ENCODE measurements at regions not wholly inside any gene's neighbourhood (a gene's known extent, or its start where the extent isn't known, plus 50 kb on each side); places are given as distances from the start of the nearest gene placed in this dataset.

DNA sequence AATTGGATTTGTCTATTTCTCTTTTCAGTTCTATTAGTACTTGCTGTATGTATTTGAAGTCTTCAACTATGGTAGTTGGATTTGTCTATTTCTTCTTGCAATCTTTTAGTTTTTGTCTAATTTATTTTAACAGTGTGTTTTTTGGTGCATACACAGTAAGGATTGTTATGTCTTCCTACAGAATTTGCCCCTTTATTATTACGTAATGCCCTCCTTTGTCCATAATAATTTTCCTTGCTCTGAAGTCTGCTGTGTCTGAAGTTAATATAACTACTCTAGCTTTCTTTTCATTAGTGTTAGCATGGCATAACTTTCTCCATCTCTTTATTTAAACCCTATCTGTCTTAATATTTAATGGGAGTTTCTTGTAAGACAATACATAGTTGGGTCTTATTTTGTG lies 105.1 kb upstream of the STT3B start:
- TF ChIP-seq CBX3 (IDR thresholded peaks at IDR 0.05; ENCODE audit: low read depth) = no peak
- TF ChIP-seq, protein P1, sequence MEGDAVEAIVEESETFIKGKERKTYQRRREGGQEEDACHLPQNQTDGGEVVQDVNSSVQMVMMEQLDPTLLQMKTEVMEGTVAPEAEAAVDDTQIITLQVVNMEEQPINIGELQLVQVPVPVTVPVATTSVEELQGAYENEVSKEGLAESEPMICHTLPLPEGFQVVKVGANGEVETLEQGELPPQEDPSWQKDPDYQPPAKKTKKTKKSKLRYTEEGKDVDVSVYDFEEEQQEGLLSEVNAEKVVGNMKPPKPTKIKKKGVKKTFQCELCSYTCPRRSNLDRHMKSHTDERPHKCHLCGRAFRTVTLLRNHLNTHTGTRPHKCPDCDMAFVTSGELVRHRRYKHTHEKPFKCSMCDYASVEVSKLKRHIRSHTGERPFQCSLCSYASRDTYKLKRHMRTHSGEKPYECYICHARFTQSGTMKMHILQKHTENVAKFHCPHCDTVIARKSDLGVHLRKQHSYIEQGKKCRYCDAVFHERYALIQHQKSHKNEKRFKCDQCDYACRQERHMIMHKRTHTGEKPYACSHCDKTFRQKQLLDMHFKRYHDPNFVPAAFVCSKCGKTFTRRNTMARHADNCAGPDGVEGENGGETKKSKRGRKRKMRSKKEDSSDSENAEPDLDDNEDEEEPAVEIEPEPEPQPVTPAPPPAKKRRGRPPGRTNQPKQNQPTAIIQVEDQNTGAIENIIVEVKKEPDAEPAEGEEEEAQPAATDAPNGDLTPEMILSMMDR (IDR thresholded peaks at IDR 0.05 in 2 of 3, conservative IDR thresholded peaks at IDR 0.05 in 1 of 3; ENCODE audit: borderline replicate concordance in 1 of 3, insufficient read depth in 1 of 3, low read depth in 2 of 3, low read length in 2 of 3) = no peak
- TF ChIP-seq ZNF274 (IDR thresholded peaks at IDR 0.05; ENCODE audit: low read depth, low read length) = no peak
- TF ChIP-seq YY1 (IDR thresholded peaks at IDR 0.05; ENCODE audit: extremely low read depth, insufficient replicate concordance, low read depth, low read length) = no peak
- no peak for TF ChIP-seq FOSL1 (IDR thresholded peaks at IDR 0.05; ENCODE audit: low read depth)
- TF ChIP-seq ELF1 (IDR thresholded peaks at IDR 0.05; ENCODE audit: borderline replicate concordance, low read depth) = no peak
- no peak for TF ChIP-seq RAD21 (IDR thresholded peaks at IDR 0.05; ENCODE audit: low read depth)
- no peak for TF ChIP-seq POLR2A (IDR thresholded peaks at IDR 0.05; ENCODE audit: borderline replicate concordance, extremely low read depth, insufficient read depth, insufficient read length)
- no peak for TF ChIP-seq SRF (IDR thresholded peaks at IDR 0.05; ENCODE audit: low read depth)
- TF ChIP-seq, protein P2, sequence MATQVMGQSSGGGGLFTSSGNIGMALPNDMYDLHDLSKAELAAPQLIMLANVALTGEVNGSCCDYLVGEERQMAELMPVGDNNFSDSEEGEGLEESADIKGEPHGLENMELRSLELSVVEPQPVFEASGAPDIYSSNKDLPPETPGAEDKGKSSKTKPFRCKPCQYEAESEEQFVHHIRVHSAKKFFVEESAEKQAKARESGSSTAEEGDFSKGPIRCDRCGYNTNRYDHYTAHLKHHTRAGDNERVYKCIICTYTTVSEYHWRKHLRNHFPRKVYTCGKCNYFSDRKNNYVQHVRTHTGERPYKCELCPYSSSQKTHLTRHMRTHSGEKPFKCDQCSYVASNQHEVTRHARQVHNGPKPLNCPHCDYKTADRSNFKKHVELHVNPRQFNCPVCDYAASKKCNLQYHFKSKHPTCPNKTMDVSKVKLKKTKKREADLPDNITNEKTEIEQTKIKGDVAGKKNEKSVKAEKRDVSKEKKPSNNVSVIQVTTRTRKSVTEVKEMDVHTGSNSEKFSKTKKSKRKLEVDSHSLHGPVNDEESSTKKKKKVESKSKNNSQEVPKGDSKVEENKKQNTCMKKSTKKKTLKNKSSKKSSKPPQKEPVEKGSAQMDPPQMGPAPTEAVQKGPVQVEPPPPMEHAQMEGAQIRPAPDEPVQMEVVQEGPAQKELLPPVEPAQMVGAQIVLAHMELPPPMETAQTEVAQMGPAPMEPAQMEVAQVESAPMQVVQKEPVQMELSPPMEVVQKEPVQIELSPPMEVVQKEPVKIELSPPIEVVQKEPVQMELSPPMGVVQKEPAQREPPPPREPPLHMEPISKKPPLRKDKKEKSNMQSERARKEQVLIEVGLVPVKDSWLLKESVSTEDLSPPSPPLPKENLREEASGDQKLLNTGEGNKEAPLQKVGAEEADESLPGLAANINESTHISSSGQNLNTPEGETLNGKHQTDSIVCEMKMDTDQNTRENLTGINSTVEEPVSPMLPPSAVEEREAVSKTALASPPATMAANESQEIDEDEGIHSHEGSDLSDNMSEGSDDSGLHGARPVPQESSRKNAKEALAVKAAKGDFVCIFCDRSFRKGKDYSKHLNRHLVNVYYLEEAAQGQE (IDR thresholded peaks at IDR 0.05; ENCODE audit: low read depth) = no peak
- TF ChIP-seq, protein P3, sequence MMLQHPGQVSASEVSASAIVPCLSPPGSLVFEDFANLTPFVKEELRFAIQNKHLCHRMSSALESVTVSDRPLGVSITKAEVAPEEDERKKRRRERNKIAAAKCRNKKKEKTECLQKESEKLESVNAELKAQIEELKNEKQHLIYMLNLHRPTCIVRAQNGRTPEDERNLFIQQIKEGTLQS (IDR thresholded peaks at IDR 0.05) = no peak
- no peak for TF ChIP-seq EZH2phosphoT487 (IDR thresholded peaks at IDR 0.05; ENCODE audit: borderline replicate concordance)
- Histone ChIP-seq H3K27me3 (ENCODE audit: insufficient read depth, low read length) (no peaks in the 10 kb centered on the region), H3K9me2 (ENCODE audit: insufficient read depth) (no peaks in the 10 kb centered on the region), H2AFZ (ENCODE audit: low read depth, low read length, poor library complexity, severe bottlenecking) (no peak overlapping the region), H4K20me1 (ENCODE audit: insufficient read depth) (no peaks in the 10 kb centered on the region), H3K9me3 (ENCODE audit: control insufficient read depth in 1 of 2, insufficient read depth in 1 of 2, low read depth in 1 of 2, low read length in 2 of 2) (no peaks in the 10 kb centered on the region), H3K36me3 (ENCODE audit: control insufficient read depth in 1 of 2, insufficient read depth in 2 of 2, low read length in 2 of 2) (no peaks in the 10 kb centered on the region), H3K4me1 (ENCODE audit: control insufficient read depth in 1 of 2, insufficient read depth in 2 of 2, low read length in 2 of 2) (peaks cover 0 to 3% of the 10 kb centered on the region in 2 experiments; a peak in 1 of 4 replicates), H3K4me2 (ENCODE audit: low read length) (no peak overlapping the region), H3K79me2 (ENCODE audit: insufficient read depth, low read length) (no peaks in the 10 kb centered on the region), H3K27ac (ENCODE audit: low read depth, low read length) (no peak overlapping the region), H3K9ac (ENCODE audit: low read length) (no peak overlapping the region), H3K4me3 (replicated peaks in 1 of 2; ENCODE audit: low read depth in 1 of 2, low read length in 2 of 2) (no peak overlapping the region)
- intact Hi-C loops (cut with micrococcal nuclease) = no loop called here
- ChIA-PET CTCF (no interaction called here), RAD21 (ENCODE audit: low non-redundant PET in 1 of 2, low total read pairs in 2 of 2, uncharacterized antibody in 2 of 2, unreplicated experiment in 2 of 2) (no interaction called here), POLR2A (no interaction called here)
- no peak for DNase-seq (ENCODE audit: low read depth, low spot score)
- BruUV-seq (replicated peaks) = no TSS peak
- ATAC-seq = no peak

Measured in HCT116 (cell line).